ENCODE measurements at regions not wholly inside any gene's neighbourhood (a gene's known extent, or its start where the extent isn't known, plus 50 kb on each side); places are given as distances from the start of the nearest gene placed in this dataset.
"Not testable (repeated sequence)": the region's sequence is repeated elsewhere in the genome, so short reads cannot be mapped to it uniquely, and the experiment has no call there.

GRCh38 chr1:213512316-213512715, 461.3 kb downstream of the RPS6KC1 start (continued):
- TF ChIP-seq TSHZ2 (CRISPR knock-in tag; IDR thresholded peaks at IDR 0.05) (no peak), ESRRG (CRISPR knock-in tag; IDR thresholded peaks at IDR 0.05) (no peak)

GRCh38 chr1:213513006-213513405, 462.0 kb downstream of the RPS6KC1 start:
- ATAC-seq = no peak
- no peak for TF ChIP-seq PPARA (CRISPR knock-in tag; IDR thresholded peaks at IDR 0.05; ENCODE audit: borderline replicate concordance)
- TF ChIP-seq, protein P1, sequence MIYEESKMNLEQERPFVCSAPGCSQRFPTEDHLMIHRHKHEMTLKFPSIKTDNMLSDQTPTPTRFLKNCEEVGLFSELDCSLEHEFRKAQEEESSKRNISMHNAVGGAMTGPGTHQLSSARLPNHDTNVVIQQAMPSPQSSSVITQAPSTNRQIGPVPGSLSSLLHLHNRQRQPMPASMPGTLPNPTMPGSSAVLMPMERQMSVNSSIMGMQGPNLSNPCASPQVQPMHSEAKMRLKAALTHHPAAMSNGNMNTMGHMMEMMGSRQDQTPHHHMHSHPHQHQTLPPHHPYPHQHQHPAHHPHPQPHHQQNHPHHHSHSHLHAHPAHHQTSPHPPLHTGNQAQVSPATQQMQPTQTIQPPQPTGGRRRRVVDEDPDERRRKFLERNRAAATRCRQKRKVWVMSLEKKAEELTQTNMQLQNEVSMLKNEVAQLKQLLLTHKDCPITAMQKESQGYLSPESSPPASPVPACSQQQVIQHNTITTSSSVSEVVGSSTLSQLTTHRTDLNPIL (CRISPR knock-in tag; IDR thresholded peaks at IDR 0.05; ENCODE audit: low read depth) = no peak
- no peak for TF ChIP-seq TOX (CRISPR knock-in tag; IDR thresholded peaks at IDR 0.05; ENCODE audit: borderline replicate concordance)
- no peak for TF ChIP-seq ZNF8 (CRISPR knock-in tag; IDR thresholded peaks at IDR 0.05)
- no peak for TF ChIP-seq OSR1 (CRISPR knock-in tag; IDR thresholded peaks at IDR 0.05)
- no peak for TF ChIP-seq ARNTL (CRISPR knock-in tag; IDR thresholded peaks at IDR 0.05; ENCODE audit: borderline replicate concordance, low read depth)
- no peak for TF ChIP-seq CSRNP3 (CRISPR knock-in tag; IDR thresholded peaks at IDR 0.05)
- no peak for TF ChIP-seq TSHZ2 (CRISPR knock-in tag; IDR thresholded peaks at IDR 0.05)
- TF ChIP-seq GLIS3 (CRISPR knock-in tag; IDR thresholded peaks at IDR 0.05) = no peak
- TF ChIP-seq ZNF565 (CRISPR knock-in tag; conservative IDR thresholded peaks at IDR 0.05; ENCODE audit: low read depth) = no peak
- TF ChIP-seq BACH2 (CRISPR knock-in tag; IDR thresholded peaks at IDR 0.05; ENCODE audit: borderline replicate concordance) = no peak
- TF ChIP-seq, protein P2, sequence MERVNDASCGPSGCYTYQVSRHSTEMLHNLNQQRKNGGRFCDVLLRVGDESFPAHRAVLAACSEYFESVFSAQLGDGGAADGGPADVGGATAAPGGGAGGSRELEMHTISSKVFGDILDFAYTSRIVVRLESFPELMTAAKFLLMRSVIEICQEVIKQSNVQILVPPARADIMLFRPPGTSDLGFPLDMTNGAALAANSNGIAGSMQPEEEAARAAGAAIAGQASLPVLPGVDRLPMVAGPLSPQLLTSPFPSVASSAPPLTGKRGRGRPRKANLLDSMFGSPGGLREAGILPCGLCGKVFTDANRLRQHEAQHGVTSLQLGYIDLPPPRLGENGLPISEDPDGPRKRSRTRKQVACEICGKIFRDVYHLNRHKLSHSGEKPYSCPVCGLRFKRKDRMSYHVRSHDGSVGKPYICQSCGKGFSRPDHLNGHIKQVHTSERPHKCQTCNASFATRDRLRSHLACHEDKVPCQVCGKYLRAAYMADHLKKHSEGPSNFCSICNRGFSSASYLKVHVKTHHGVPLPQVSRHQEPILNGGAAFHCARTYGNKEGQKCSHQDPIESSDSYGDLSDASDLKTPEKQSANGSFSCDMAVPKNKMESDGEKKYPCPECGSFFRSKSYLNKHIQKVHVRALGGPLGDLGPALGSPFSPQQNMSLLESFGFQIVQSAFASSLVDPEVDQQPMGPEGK (CRISPR knock-in tag; IDR thresholded peaks at IDR 0.05; ENCODE audit: borderline replicate concordance) = no peak
- TF ChIP-seq, protein P3, sequence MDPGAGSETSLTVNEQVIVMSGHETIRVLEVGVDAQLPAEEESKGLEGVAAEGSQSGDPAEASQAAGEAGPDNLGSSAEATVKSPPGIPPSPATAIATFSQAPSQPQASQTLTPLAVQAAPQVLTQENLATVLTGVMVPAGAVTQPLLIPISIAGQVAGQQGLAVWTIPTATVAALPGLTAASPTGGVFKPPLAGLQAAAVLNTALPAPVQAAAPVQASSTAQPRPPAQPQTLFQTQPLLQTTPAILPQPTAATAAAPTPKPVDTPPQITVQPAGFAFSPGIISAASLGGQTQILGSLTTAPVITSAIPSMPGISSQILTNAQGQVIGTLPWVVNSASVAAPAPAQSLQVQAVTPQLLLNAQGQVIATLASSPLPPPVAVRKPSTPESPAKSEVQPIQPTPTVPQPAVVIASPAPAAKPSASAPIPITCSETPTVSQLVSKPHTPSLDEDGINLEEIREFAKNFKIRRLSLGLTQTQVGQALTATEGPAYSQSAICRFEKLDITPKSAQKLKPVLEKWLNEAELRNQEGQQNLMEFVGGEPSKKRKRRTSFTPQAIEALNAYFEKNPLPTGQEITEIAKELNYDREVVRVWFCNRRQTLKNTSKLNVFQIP (CRISPR knock-in tag; IDR thresholded peaks at IDR 0.05; ENCODE audit: borderline replicate concordance, low read depth) = no peak

DNA sequence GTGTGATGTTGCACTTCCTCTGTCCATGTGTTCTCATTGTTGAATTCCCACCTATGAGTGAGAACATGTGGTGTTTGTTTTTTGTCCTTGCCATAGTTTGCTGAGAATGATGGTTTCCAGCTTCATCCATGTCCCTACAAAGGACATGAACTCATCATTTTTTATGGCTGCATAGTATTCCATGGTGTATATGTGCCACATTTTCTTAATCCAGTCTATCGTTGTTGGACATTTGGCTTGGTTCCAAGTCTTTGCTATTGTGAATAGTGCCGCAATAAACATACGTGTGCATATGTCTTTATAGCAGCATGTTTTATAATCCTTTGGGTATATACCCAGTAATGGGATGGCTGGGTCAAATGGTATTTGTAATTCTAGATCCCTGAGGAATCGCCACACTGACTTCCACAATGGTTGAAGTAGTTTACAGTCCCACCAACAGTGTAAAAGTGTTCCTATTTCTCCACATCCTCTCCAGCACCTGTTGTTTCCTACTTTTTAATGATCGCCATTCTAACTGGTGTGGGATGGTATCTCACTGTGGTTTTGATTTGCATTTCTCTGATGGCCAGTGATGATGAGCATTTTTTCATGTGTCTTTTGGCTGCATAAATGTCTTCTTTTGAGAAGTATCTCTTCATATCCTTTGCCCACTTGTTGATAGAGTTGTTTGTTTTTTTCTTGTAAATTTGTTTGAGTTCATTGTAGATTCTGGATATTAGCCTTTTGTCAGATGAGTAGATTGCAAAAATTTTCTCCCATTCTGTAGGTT, 463.6 kb downstream of the RPS6KC1 start:
- not testable (repeated sequence) for ATAC-seq

All from SK-N-SH treated with all-trans-retinoic acid at 6 μM for 48 hours (cell line).